DND-41 (cell line): ENCODE measurements at regions not wholly inside any gene's neighbourhood (a gene's known extent, or its start where the extent isn't known, plus 50 kb on each side); places are given as distances from the start of the nearest gene placed in this dataset.

Experiments used
- CTCF ChIP-seq: IDR thresholded peaks from 2 replicates; pipeline ENCODE4 v1.5.1; 2012; ENCODE audit warnings: borderline replicate concordance, low read length, moderate library complexity, mild to moderate bottlenecking; ENCODE audit not compliant: poor library complexity, severe bottlenecking; ENCODE audit errors: extremely low read depth
- EZH2 ChIP-seq: IDR thresholded peaks from 3 replicates; pipeline ENCODE4 v1.6.1; 2012; ENCODE audit warnings: borderline replicate concordance, low read depth, mild to moderate bottlenecking, moderate library complexity, low read length, inconsistent platforms; ENCODE audit not compliant: severe bottlenecking

GRCh38 chr4:116839826-116840225 is 245.6 kb downstream of the TRAM1L1 start:
- no peak for TF ChIP-seq CTCF
- no peak for TF ChIP-seq EZH2
